HepG2 (cell line): ENCODE measurements at regions not wholly inside any gene's neighbourhood (a gene's known extent, or its start where the extent isn't known, plus 50 kb on each side); places are given as distances from the start of the nearest gene placed in this dataset.

Experiments
- ATAC-seq: fragments of 200-7000 bp; cut with Tn5 transposase; 3 replicates; pipeline ENCODE4 v1.9.1; 2020; ENCODE audit warnings: mild to moderate bottlenecking, moderate library complexity
- BruUV-seq: library from RNA; stranded (reverse); fragments of 400-500 nt; replicated peaks from 2 replicates; lab custom pipeline; 2021; lab: Mats Ljungman, UMichigan
- CTCF ChIA-PET: fragments of 300-600 bp; formaldehyde crosslinking; extraction: SDS; loops from one replicate; lab custom pipeline; 2021; ENCODE audit warnings: low total read pairs, inconsistent platforms, low intra/inter-chr PET ratio; lab: Yijun Ruan, JAX
- POLR2A ChIA-PET: fragments of 350-600 bp; sonication (Branson Sonifier 250); formaldehyde crosslinking; loops from one replicate; lab custom pipeline; 2020; ENCODE audit warnings: antibody characterized with exemption, inconsistent platforms; lab: Yijun Ruan, JAX
- DNase-seq: peaks from one replicate; pipeline ENCODE4 v3.0.0-alpha.2; 2015; ENCODE audit warnings: low spot score
- FAIRE-seq: peaks from 3 replicates; lab custom pipeline; 2011; peaks lifted over from hg19 to GRCh38; lab: Jason Lieb, UNC
- H2AFZ ChIP-seq: one replicate; pipeline ENCODE4 v1.6.1; 2011; ENCODE audit warnings: low read length, inconsistent platforms
- H3K27ac ChIP-seq: fragments of 300-600 bp; 3 replicates; pipeline ENCODE4 v1.8.0; 2011; ENCODE audit warnings: mixed run types, mild to moderate bottlenecking, mixed read lengths, low read length, inconsistent platforms; ENCODE audit not compliant: insufficient read depth; ENCODE audit errors: extremely low read length
- H3K27me3 ChIP-seq, 2 experiments: fragments of 200-600 bp in 1 of 2; 2 replicates in 1 of 2; 3 replicates in 1 of 2; pipeline versions ENCODE4 v1.6.0 to v1.8.0; 2011; ENCODE audit warnings: low read length in 2 of 2, mild to moderate bottlenecking in 2 of 2, moderate library complexity in 2 of 2, inconsistent platforms in 1 of 2; ENCODE audit not compliant: insufficient read depth in 2 of 2, control insufficient read depth in 1 of 2
- H3K36me3 ChIP-seq, 2 experiments: fragments of 200-600 bp in 1 of 2; replicated peaks in 1 of 2; 2 replicates in 1 of 2; 3 replicates in 1 of 2; pipeline versions ENCODE4 v1.5.1 to v1.8.0; 2011; ENCODE audit warnings: low read length in 2 of 2, inconsistent platforms in 1 of 2; ENCODE audit not compliant: insufficient read depth in 2 of 2, control insufficient read depth in 1 of 2
- H3K4me1 ChIP-seq: 2 replicates; pipeline ENCODE4 v1.5.1; 2012; ENCODE audit warnings: low read length, inconsistent platforms; ENCODE audit not compliant: insufficient read depth
- H3K4me2 ChIP-seq: 2 replicates; pipeline ENCODE4 v1.6.0; 2011; ENCODE audit warnings: low read depth, low read length, inconsistent platforms
- H3K4me3 ChIP-seq, 3 experiments: fragments of 200-600 bp in 1 of 3; sonication (generic), shearing (Covaris generic) in 1 of 3; replicated peaks in 1 of 3; 2 replicates each; pipeline ENCODE4 v1.5.1; 2011 to 2016; ENCODE audit warnings: low read length in 3 of 3, inconsistent platforms in 2 of 3, low read depth in 2 of 3, mild to moderate bottlenecking in 2 of 3, control low read depth in 1 of 3, mixed read lengths in 1 of 3; ENCODE audit not compliant: insufficient read depth in 1 of 3
- H3K79me2 ChIP-seq: one replicate; pipeline ENCODE4 v1.6.1; 2011; ENCODE audit warnings: low read length, inconsistent platforms; ENCODE audit not compliant: insufficient read depth
- H3K9ac ChIP-seq: 2 replicates; pipeline ENCODE4 v1.6.0; 2011; ENCODE audit warnings: mild to moderate bottlenecking, low read depth, low read length, inconsistent platforms; ENCODE audit not compliant: insufficient read depth
- H3K9me3 ChIP-seq: 2 replicates; pipeline ENCODE4 v1.5.1; 2012; ENCODE audit warnings: mild to moderate bottlenecking, low read length
- H4K20me1 ChIP-seq: 2 replicates; pipeline ENCODE4 v1.6.0; 2011; ENCODE audit warnings: inconsistent platforms, mild to moderate bottlenecking, low read length, moderate library complexity; ENCODE audit not compliant: insufficient read depth
- JUND ChIP-seq: sonication (generic); formaldehyde crosslinking; IDR thresholded peaks from 2 replicates; pipeline ENCODE4 v1.8.0; 2022; ENCODE audit warnings: mild to moderate bottlenecking, missing genetic modification reagents
- KLF6 ChIP-seq: IDR thresholded peaks from 2 replicates; pipeline ENCODE4 v1.8.0; 2016; ENCODE audit warnings: missing biosample characterization, missing genetic modification reagents
- NFE2L2 ChIP-seq: fragments of 150-350 bp; IDR thresholded peaks from 2 replicates; pipeline ENCODE4 v1.6.1; 2014; ENCODE audit warnings: low read length
- NKX3-1 ChIP-seq: sonication (generic); formaldehyde crosslinking; IDR thresholded peaks from 2 replicates; pipeline ENCODE4 v1.5.0; 2020; ENCODE audit warnings: missing genetic modification reagents
- PAWR ChIP-seq: sonication (generic); formaldehyde crosslinking; IDR thresholded peaks from 2 replicates; pipeline ENCODE4 v1.4.0; 2020; ENCODE audit warnings: missing genetic modification reagents, mild to moderate bottlenecking, borderline replicate concordance
- REL ChIP-seq: sonication (generic); formaldehyde crosslinking; conservative IDR thresholded peaks from 2 replicates; pipeline ENCODE4 v1.8.0; 2022; ENCODE audit warnings: mild to moderate bottlenecking, missing genetic modification reagents, moderate library complexity
- SP4 ChIP-seq: sonication (generic); formaldehyde crosslinking; IDR thresholded peaks from 2 replicates; pipeline ENCODE4 v1.8.1; 2023; ENCODE audit warnings: mild to moderate bottlenecking, missing genetic modification reagents
- STAG1 ChIP-seq: sonication (generic); formaldehyde crosslinking; IDR thresholded peaks from 2 replicates; pipeline ENCODE4 v1.4.0; 2020; ENCODE audit warnings: missing genetic modification reagents
- TBL1XR1 ChIP-seq: fragments of 150-350 bp; IDR thresholded peaks from 2 replicates; pipeline ENCODE4 v1.6.1; 2014; ENCODE audit warnings: borderline replicate concordance, low read length; ENCODE audit not compliant: partially characterized antibody
- ZNF7 ChIP-seq: IDR thresholded peaks from 2 replicates; pipeline ENCODE4 v1.6.1; 2016; ENCODE audit warnings: missing biosample characterization, missing genetic modification reagents
- ZNF709 ChIP-seq: sonication (generic); formaldehyde crosslinking; IDR thresholded peaks from 2 replicates; pipeline ENCODE4 v1.5.0; 2020; ENCODE audit warnings: mild to moderate bottlenecking, missing genetic modification reagents
- ZNF75D ChIP-seq: sonication (generic); formaldehyde crosslinking; IDR thresholded peaks from 2 replicates; pipeline ENCODE4 v1.8.1; 2023; ENCODE audit warnings: missing genetic modification reagents, mild to moderate bottlenecking, borderline replicate concordance
- WGBS: methylation state at CpG from one replicate; pipeline ENCODE4 v1.1.6; 2017; ENCODE audit warnings: low lambda C conversion rate; 5-methylcytosine and 5-hydroxymethylcytosine counted together
- in situ Hi-C: cut with HindIII; loops from 2 replicates; pipeline ENCODE4 v1.10.0; 2017; ENCODE audit warnings: low pct_unique_long_range_greater_than_20kb; ENCODE audit not compliant: extremely low pct_ligation_motif_present
- intact Hi-C: fragments of 100-400 bp; cut with micrococcal nuclease; formaldehyde crosslinking; loops from one replicate; pipeline ENCODE4 v1.10.0; 2022; ENCODE audit not compliant: unreplicated experiment
- TF ChIP-seq, protein P1 (sequence below): sonication (generic); formaldehyde crosslinking; IDR thresholded peaks from 2 replicates; pipeline ENCODE4 v1.5.0; 2020; ENCODE audit warnings: mild to moderate bottlenecking, low read depth, missing genetic modification reagents, borderline replicate concordance
- TF ChIP-seq, protein P2 (sequence below): sonication (generic); formaldehyde crosslinking; IDR thresholded peaks from 2 replicates; pipeline ENCODE4 v1.5.1; 2020; ENCODE audit warnings: missing genetic modification reagents, mild to moderate bottlenecking, borderline replicate concordance
- TF ChIP-seq, protein P3 (sequence below), 2 experiments: fragments of 450-650 bp in 1 of 2; sonication (generic) in 1 of 2; formaldehyde crosslinking; IDR thresholded peaks; 2 replicates each; pipeline versions ENCODE4 v1.5.0 to v1.8.0; 2020 to 2022; ENCODE audit warnings: mild to moderate bottlenecking in 1 of 2, missing genetic modification reagents in 1 of 2

DNA sequence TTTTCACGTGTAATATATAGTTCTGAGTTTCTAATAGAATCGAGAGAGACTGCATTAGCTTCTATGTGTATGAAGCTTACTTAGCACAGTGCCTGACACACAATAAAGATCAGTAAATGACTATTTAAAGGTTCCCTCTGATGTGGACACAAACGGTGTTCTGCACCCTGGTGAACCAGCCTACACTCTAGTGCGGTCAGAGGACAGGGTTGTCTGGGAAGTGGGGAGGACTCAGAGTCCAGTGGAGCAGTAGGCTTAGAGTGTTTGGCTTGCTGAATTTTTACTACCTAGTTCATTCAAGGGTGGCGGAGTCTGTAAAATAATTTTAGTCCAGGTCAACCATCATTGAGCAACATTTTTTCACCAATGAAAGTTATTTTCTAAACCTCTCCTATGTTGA lies 77.8 kb downstream of the DIPK2A start:
- Histone ChIP-seq H3K27me3 (no peaks in the 10 kb centered on the region), H3K9ac (no peak overlapping the region), H3K27ac (no peak overlapping the region), H4K20me1 (no peaks in the 10 kb centered on the region), H3K4me3 (no peak overlapping the region), H3K9me3 (no peaks in the 10 kb centered on the region), H3K4me1 (no peaks in the 10 kb centered on the region), H3K79me2 (no peaks in the 10 kb centered on the region), H3K36me3 (no peaks in the 10 kb centered on the region), H3K4me2 (no peak overlapping the region), H2AFZ (no peak overlapping the region)
- CTCF ChIA-PET: no interaction called here
- intact Hi-C loops: no loop called here
- TF ChIP-seq TBL1XR1 (no peak), ZNF7 (CRISPR knock-in tag) (0 out of 2 replicates have a peak, but pooled peaks have one; percentile 30)
- POLR2A ChIA-PET: no interaction called here
- 14% methylated on average over 5 of the region's 5 CpGs for WGBS
- FAIRE-seq (no peak), DNase-seq (no peak), ATAC-seq (peak; percentile 44; the same call in 2 of the 3 replicates)
- in situ Hi-C loops: no loop called here
- BruUV-seq: no TSS peak

DNA sequence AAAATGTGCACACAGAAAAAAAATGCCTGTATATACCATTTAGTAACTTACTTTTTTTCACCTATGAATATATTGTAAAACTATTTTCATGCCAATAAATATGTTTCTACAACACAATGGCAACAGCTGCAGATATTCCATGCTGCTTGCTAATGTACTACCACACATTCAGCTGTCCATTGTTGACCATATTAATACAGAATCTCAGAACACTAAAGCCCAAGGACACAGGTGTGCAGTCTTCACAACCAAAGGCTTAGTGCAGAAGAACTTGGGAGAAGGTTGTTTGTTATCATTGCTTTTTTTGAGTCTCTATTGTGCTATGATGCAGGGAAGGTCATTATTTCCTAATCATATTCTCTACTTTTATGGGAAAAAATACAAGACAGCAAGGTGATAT lies 79.6 kb downstream of the DIPK2A start:
- ChIA-PET POLR2A (no interaction called here), CTCF (no interaction called here)
- Histone ChIP-seq H4K20me1 (no peaks in the 10 kb centered on the region), H3K4me3 (no peak overlapping the region), H3K4me2 (no peak overlapping the region), H3K36me3 (no peaks in the 10 kb centered on the region), H3K9ac (no peak overlapping the region), H3K9me3 (no peaks in the 10 kb centered on the region), H3K27ac (no peak overlapping the region), H3K4me1 (no peaks in the 10 kb centered on the region), H3K79me2 (no peaks in the 10 kb centered on the region), H2AFZ (no peak overlapping the region), H3K27me3 (no peaks in the 10 kb centered on the region)
- DNase-seq (no peak), ATAC-seq (no peak), FAIRE-seq (no peak)
- intact Hi-C loops (no loop called here), in situ Hi-C loops (no loop called here)
- no TSS peak for BruUV-seq
- TF ChIP-seq SP4 (CRISPR knock-in tag): no peak
- no peak for TF ChIP-seq KLF6
- no peak for TF ChIP-seq PAWR (CRISPR knock-in tag)
- no peak for TF ChIP-seq NFE2L2
- no peak for TF ChIP-seq ZNF75D
- no peak for TF ChIP-seq JUND
- no peak for TF ChIP-seq ZNF709
- no peak for TF ChIP-seq REL
- no peak for TF ChIP-seq STAG1 (CRISPR knock-in tag)
- TF ChIP-seq NKX3-1 (CRISPR knock-in tag): no peak
- TF ChIP-seq, protein P1, sequence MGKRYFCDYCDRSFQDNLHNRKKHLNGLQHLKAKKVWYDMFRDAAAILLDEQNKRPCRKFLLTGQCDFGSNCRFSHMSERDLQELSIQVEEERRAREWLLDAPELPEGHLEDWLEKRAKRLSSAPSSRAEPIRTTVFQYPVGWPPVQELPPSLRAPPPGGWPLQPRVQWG (CRISPR knock-in tag): no peak
- TF ChIP-seq, protein P2, sequence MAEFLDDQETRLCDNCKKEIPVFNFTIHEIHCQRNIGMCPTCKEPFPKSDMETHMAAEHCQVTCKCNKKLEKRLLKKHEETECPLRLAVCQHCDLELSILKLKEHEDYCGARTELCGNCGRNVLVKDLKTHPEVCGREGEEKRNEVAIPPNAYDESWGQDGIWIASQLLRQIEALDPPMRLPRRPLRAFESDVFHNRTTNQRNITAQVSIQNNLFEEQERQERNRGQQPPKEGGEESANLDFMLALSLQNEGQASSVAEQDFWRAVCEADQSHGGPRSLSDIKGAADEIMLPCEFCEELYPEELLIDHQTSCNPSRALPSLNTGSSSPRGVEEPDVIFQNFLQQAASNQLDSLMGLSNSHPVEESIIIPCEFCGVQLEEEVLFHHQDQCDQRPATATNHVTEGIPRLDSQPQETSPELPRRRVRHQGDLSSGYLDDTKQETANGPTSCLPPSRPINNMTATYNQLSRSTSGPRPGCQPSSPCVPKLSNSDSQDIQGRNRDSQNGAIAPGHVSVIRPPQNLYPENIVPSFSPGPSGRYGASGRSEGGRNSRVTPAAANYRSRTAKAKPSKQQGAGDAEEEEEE (CRISPR knock-in tag): no peak
- TF ChIP-seq, protein P3, sequence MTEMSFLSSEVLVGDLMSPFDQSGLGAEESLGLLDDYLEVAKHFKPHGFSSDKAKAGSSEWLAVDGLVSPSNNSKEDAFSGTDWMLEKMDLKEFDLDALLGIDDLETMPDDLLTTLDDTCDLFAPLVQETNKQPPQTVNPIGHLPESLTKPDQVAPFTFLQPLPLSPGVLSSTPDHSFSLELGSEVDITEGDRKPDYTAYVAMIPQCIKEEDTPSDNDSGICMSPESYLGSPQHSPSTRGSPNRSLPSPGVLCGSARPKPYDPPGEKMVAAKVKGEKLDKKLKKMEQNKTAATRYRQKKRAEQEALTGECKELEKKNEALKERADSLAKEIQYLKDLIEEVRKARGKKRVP (CRISPR knock-in tag; IDR thresholded peaks at IDR 0.05): no peak
